ENCODE measurements at regions not wholly inside any gene's neighbourhood (a gene's known extent, or its start where the extent isn't known, plus 50 kb on each side); places are given as distances from the start of the nearest gene placed in this dataset.

- no peak for DNase-seq
- no peak overlapping the region for H3K9ac ChIP-seq (ENCODE audit: low read depth in 2 of 2, low read length in 2 of 2)
These were observed 119.8 kb downstream of the BTBD3 start for GRCh38 chr20:12037521-12037920.

DNA sequence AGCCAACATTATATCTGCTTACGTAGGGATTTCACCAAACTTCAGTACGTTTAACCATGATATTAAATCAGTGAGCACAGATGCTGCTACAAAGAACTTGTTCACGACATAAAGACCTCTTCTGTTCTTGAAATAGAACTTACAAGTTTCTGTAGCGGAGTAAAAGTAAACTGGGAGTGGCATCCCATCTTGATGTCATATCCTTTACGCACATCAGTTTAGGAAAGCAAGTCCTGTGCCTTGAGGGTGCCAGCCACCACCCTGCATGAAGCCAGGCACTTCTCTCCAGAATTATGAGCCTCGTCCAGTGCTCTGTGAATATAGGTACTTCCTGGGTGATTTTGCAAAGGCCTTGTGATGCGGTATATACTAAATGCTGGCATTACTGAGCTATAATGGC is 122.6 kb downstream of the BTBD3 start:
- DNase-seq, result no peak
- H3K27me3 ChIP-seq, result no peaks in the 10 kb centered on the region

More at GRCh38 chr20:12037521-12037920, 119.8 kb downstream of the BTBD3 start:
- no peak overlapping the region for H3K4me3 ChIP-seq
- no peaks in the 10 kb centered on the region for H3K9me3 ChIP-seq
- no peak overlapping the region for H3K27ac ChIP-seq
- H3K4me1 ChIP-seq, result no peaks in the 10 kb centered on the region
- intact Hi-C loops (cut with DNase I), result no loop called here
- no peaks in the 10 kb centered on the region for H3K36me3 ChIP-seq
- no peaks in the 10 kb centered on the region for H3K27me3 ChIP-seq
- TF ChIP-seq CTCF (IDR thresholded peaks at IDR 0.05), result no peak

GRCh38 chr20:12044969-12045368 is 127.3 kb downstream of the BTBD3 start:
- no peaks in the 10 kb centered on the region for H3K27me3 ChIP-seq
- no peaks in the 10 kb centered on the region for H3K36me3 ChIP-seq
- no peak for DNase-seq
- no peaks in the 10 kb centered on the region for H3K9me3 ChIP-seq
- no peak overlapping the region for H3K27ac ChIP-seq
- TF ChIP-seq CTCF (IDR thresholded peaks at IDR 0.05), result no peak
- intact Hi-C loops (cut with DNase I), result no loop called here
- H3K4me3 ChIP-seq, result no peak overlapping the region
- H3K4me1 ChIP-seq, result no peaks in the 10 kb centered on the region
- no peak overlapping the region for H3K9ac ChIP-seq (ENCODE audit: low read depth in 2 of 2, low read length in 2 of 2)

More for the DNA sequence above, 122.6 kb downstream of the BTBD3 start:
- no peak for TF ChIP-seq CTCF (IDR thresholded peaks at IDR 0.05)
- no peaks in the 10 kb centered on the region for H3K36me3 ChIP-seq
- no peaks in the 10 kb centered on the region for H3K4me1 ChIP-seq
- H3K9me3 ChIP-seq, result no peaks in the 10 kb centered on the region
- no peak overlapping the region for H3K27ac ChIP-seq
- no peak overlapping the region for H3K4me3 ChIP-seq
- H3K9ac ChIP-seq (ENCODE audit: low read depth in 2 of 2, low read length in 2 of 2), result no peak overlapping the region
- intact Hi-C loops (cut with DNase I), result no loop called here

GRCh38 chr20:12047838-12048432 is 130.2 kb downstream of the BTBD3 start:
- Histone ChIP-seq H3K27me3 (no peaks in the 10 kb centered on the region), H3K27ac (no peak overlapping the region), H3K36me3 (no peaks in the 10 kb centered on the region), H3K9me3 (no peaks in the 10 kb centered on the region), H3K4me1 (no peaks in the 10 kb centered on the region), H3K4me3 (no peak overlapping the region), H3K9ac (ENCODE audit: low read depth in 2 of 2, low read length in 2 of 2) (no peak overlapping the region)
- intact Hi-C loops (cut with DNase I), result no loop called here
- DNase-seq, result no peak
- no peak for TF ChIP-seq CTCF (IDR thresholded peaks at IDR 0.05)

GRCh38 chr20:12049125-12049524 is 131.4 kb downstream of the BTBD3 start:
- intact Hi-C loops (cut with DNase I), result no loop called here
- Histone ChIP-seq H3K27me3 (no peaks in the 10 kb centered on the region), H3K9ac (ENCODE audit: low read depth in 2 of 2, low read length in 2 of 2) (no peak overlapping the region), H3K4me3 (no peak overlapping the region), H3K4me1 (no peaks in the 10 kb centered on the region), H3K27ac (no peak overlapping the region), H3K36me3 (no peaks in the 10 kb centered on the region), H3K9me3 (no peaks in the 10 kb centered on the region)
- no peak for DNase-seq
- TF ChIP-seq CTCF (IDR thresholded peaks at IDR 0.05), result no peak
